HCT116 (cell line): ENCODE measurements at regions not wholly inside any gene's neighbourhood (a gene's known extent, or its start where the extent isn't known, plus 50 kb on each side); places are given as distances from the start of the nearest gene placed in this dataset.

Experiments used
- ATAC-seq: fragments of 200-7000 bp; cut with Tn5 transposase; 2 replicates; pipeline ENCODE4 v1.9.1; 2020; ENCODE audit warnings: mild to moderate bottlenecking, moderate library complexity
- BruUV-seq: library from RNA; stranded (reverse); fragments of 400-500 nt; replicated peaks from 2 replicates; lab custom pipeline; 2021; lab: Mats Ljungman, UMichigan
- CTCF ChIA-PET: fragments of 300-600 bp; sonication (Branson Sonifier 250); formaldehyde crosslinking; loops from one replicate; lab custom pipeline; 2021; ENCODE audit warnings: antibody characterized with exemption; lab: Charles Lee
- POLR2A ChIA-PET: fragments of 300-600, 350-600 bp; sonication (Branson Sonifier 250); formaldehyde crosslinking; loops from one replicate; lab custom pipeline; 2021; ENCODE audit warnings: antibody characterized with exemption; lab: Charles Lee
- RAD21 ChIA-PET, 2 experiments: fragments of 300-600 bp; sonication (Branson Sonifier 250); formaldehyde crosslinking; loops; one replicate each; lab custom pipeline; 2023; ENCODE audit warnings: low total read pairs in 2 of 2; ENCODE audit not compliant: uncharacterized antibody in 2 of 2, unreplicated experiment in 2 of 2, low non-redundant PET in 1 of 2; lab: Charles Lee
- DNase-seq: peaks from one replicate; pipeline ENCODE4 v3.0.0-alpha.2; 2010; ENCODE audit warnings: low read depth, low spot score
- H2AFZ ChIP-seq: fragments of 200-600 bp; shearing (Covaris generic), sonication (generic); 2 replicates; pipeline ENCODE4 v1.6.1; 2017; ENCODE audit warnings: low read depth, mixed run types, mixed read lengths, antibody characterized with exemption, low read length; ENCODE audit not compliant: poor library complexity, severe bottlenecking
- H3K27ac ChIP-seq: 2 replicates; pipeline ENCODE4 v1.5.1; 2012; ENCODE audit warnings: low read depth, low read length
- H3K27me3 ChIP-seq: fragments of 200-600 bp; sonication (generic); 2 replicates; pipeline ENCODE4 v1.6.1; 2016; ENCODE audit warnings: mixed run types, low read length, mixed read lengths; ENCODE audit not compliant: insufficient read depth
- H3K36me3 ChIP-seq, 2 experiments: fragments of 200-500 bp in 1 of 2; fragments of 200-600 bp in 1 of 2; sonication (Bioruptor generic) in 1 of 2; sonication (generic) in 1 of 2; 2 replicates each; pipeline versions ENCODE4 v1.5.1 to v1.6.1; 2014 to 2016; ENCODE audit warnings: low read length in 2 of 2, inconsistent platforms in 1 of 2, mixed read lengths in 1 of 2, mixed run types in 1 of 2; ENCODE audit not compliant: insufficient read depth in 2 of 2, control insufficient read depth in 1 of 2
- H3K4me1 ChIP-seq, 2 experiments: fragments of 200-600 bp in 1 of 2; sonication (generic) in 1 of 2; 2 replicates each; pipeline versions ENCODE4 v1.5.1 to v1.6.1; 2012 to 2017; ENCODE audit warnings: low read length in 2 of 2, inconsistent platforms in 1 of 2, mild to moderate bottlenecking in 1 of 2, mixed read lengths in 1 of 2, mixed run types in 1 of 2, moderate library complexity in 1 of 2; ENCODE audit not compliant: insufficient read depth in 2 of 2, control insufficient read depth in 1 of 2
- H3K4me2 ChIP-seq: fragments of 200-600 bp; sonication (generic); 2 replicates; pipeline ENCODE4 v1.6.1; 2017; ENCODE audit warnings: mixed run types, low read length, mixed read lengths
- H3K4me3 ChIP-seq, 2 experiments: fragments of 200-600 bp in 1 of 2; sonication (generic) in 1 of 2; replicated peaks in 1 of 2; 2 replicates each; pipeline ENCODE4 v1.5.1; 2011 to 2016; ENCODE audit warnings: low read length in 2 of 2, control low read depth in 1 of 2, low read depth in 1 of 2, mild to moderate bottlenecking in 1 of 2, mixed read lengths in 1 of 2, mixed run types in 1 of 2
- H3K79me2 ChIP-seq: fragments of 200-600 bp; sonication (generic); 2 replicates; pipeline ENCODE4 v1.6.1; 2017; ENCODE audit warnings: mild to moderate bottlenecking, mixed run types, low read length, moderate library complexity, mixed read lengths; ENCODE audit not compliant: insufficient read depth
- H3K9ac ChIP-seq: fragments of 200-600 bp; sonication (generic); 2 replicates; pipeline ENCODE4 v1.6.1; 2016; ENCODE audit warnings: low read length, mixed read lengths
- H3K9me2 ChIP-seq: fragments of 200-600 bp; sonication (generic), shearing (Covaris generic); 2 replicates; pipeline ENCODE4 v1.6.1; 2017; ENCODE audit warnings: mixed run types, mild to moderate bottlenecking, moderate library complexity; ENCODE audit not compliant: insufficient read depth
- H3K9me3 ChIP-seq, 2 experiments: fragments of 200-500 bp in 1 of 2; fragments of 200-600 bp in 1 of 2; sonication (Bioruptor generic) in 1 of 2; sonication (generic) in 1 of 2; 2 replicates each; pipeline ENCODE4 v1.6.1; 2014 to 2017; ENCODE audit warnings: low read length in 2 of 2, mixed read lengths in 2 of 2, inconsistent platforms in 1 of 2, low read depth in 1 of 2, mild to moderate bottlenecking in 1 of 2, mixed run types in 1 of 2, moderate library complexity in 1 of 2; ENCODE audit not compliant: control insufficient read depth in 1 of 2, insufficient read depth in 1 of 2
- H4K20me1 ChIP-seq: fragments of 200-600 bp; sonication (generic), shearing (Covaris generic); 2 replicates; pipeline ENCODE4 v1.6.1; 2017; ENCODE audit warnings: mixed run types, mild to moderate bottlenecking, moderate library complexity; ENCODE audit not compliant: insufficient read depth
- CBX3 ChIP-seq: IDR thresholded peaks from 2 replicates; pipeline ENCODE4 v1.6.1; 2012; ENCODE audit warnings: low read depth
- EZH2 ChIP-seq: fragments of 200-600 bp; sonication (generic); IDR thresholded peaks from 2 replicates; pipeline ENCODE4 v1.6.1; 2017; ENCODE audit warnings: antibody characterized with exemption, mixed run types
- FOSL1 ChIP-seq: IDR thresholded peaks from 2 replicates; pipeline ENCODE4 v1.6.1; 2012; ENCODE audit warnings: low read depth
- POLR2A ChIP-seq: IDR thresholded peaks from 2 replicates; pipeline ENCODE4 v1.7.0; 2011; ENCODE audit warnings: borderline replicate concordance; ENCODE audit not compliant: insufficient read depth, insufficient read length; ENCODE audit errors: extremely low read depth
- SIN3A ChIP-seq: IDR thresholded peaks from 2 replicates; pipeline ENCODE4 v1.6.1; 2012; ENCODE audit warnings: low read depth
- TCF7L2 ChIP-seq: IDR thresholded peaks from 2 replicates; pipeline ENCODE4 v1.7.0; 2011; ENCODE audit warnings: borderline replicate concordance, inconsistent platforms; ENCODE audit not compliant: insufficient read depth, insufficient read length; ENCODE audit errors: extremely low read depth
- ZFX ChIP-seq: fragments of 450-650 bp; IDR thresholded peaks from 2 replicates; pipeline ENCODE4 v1.6.1; 2017
- ZNF274 ChIP-seq: fragments of 200-500 bp; sonication (Bioruptor generic); IDR thresholded peaks from 2 replicates; pipeline ENCODE4 v1.6.1; 2014; ENCODE audit warnings: mild to moderate bottlenecking, low read depth, low read length, inconsistent platforms
- intact Hi-C: fragments of 100-400 bp; cut with micrococcal nuclease; formaldehyde crosslinking; loops from 2 replicates; pipeline ENCODE4 v1.10.0; 2022
- TF ChIP-seq, protein P1 (sequence below), 3 experiments: fragments of 200-600 bp in 1 of 3; sonication (generic) in 1 of 3; IDR thresholded peaks in 2 of 3; conservative IDR thresholded peaks in 1 of 3; 2 replicates each; pipeline ENCODE4 v1.5.1; 2012 to 2017; ENCODE audit warnings: low read depth in 2 of 3, low read length in 2 of 3, antibody characterized with exemption in 1 of 3, borderline replicate concordance in 1 of 3, control low read depth in 1 of 3, mild to moderate bottlenecking in 1 of 3, mixed read lengths in 1 of 3, mixed run types in 1 of 3, moderate library complexity in 1 of 3; ENCODE audit not compliant: insufficient read depth in 1 of 3
- TF ChIP-seq, protein P2 (sequence below): IDR thresholded peaks from 2 replicates; pipeline ENCODE4 v1.6.1; 2012
- TF ChIP-seq, protein P3 (sequence below): IDR thresholded peaks from 2 replicates; pipeline ENCODE4 v1.6.1; 2012

DNA sequence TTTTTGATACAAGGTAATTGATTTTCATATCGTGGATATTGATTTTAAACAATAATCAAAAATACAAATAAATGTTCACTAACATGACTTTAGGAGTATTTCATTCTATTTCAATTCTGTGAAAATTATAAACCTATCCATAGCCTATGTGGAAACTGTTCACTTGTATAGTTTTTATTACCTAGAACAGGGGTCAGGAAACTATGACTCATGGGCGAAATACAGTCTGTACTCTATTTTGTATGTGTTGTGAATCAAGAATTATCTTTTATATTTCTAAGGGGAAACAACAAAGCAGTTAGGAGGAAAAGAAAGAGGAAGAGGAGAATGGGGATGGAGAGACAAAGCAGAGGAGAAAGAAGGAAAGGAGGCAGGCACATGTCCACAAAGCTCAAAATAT lies 181.7 kb upstream of the VRK2 start:
- H3K9me3 ChIP-seq = no peaks in the 10 kb centered on the region
- intact Hi-C loops = no loop called here
- TF ChIP-seq EZH2 (no peak), POLR2A (no peak), TCF7L2 (no peak), CBX3 (no peak), FOSL1 (no peak)
- TF ChIP-seq, protein P1, sequence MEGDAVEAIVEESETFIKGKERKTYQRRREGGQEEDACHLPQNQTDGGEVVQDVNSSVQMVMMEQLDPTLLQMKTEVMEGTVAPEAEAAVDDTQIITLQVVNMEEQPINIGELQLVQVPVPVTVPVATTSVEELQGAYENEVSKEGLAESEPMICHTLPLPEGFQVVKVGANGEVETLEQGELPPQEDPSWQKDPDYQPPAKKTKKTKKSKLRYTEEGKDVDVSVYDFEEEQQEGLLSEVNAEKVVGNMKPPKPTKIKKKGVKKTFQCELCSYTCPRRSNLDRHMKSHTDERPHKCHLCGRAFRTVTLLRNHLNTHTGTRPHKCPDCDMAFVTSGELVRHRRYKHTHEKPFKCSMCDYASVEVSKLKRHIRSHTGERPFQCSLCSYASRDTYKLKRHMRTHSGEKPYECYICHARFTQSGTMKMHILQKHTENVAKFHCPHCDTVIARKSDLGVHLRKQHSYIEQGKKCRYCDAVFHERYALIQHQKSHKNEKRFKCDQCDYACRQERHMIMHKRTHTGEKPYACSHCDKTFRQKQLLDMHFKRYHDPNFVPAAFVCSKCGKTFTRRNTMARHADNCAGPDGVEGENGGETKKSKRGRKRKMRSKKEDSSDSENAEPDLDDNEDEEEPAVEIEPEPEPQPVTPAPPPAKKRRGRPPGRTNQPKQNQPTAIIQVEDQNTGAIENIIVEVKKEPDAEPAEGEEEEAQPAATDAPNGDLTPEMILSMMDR (IDR thresholded peaks at IDR 0.05 in 2 of 3, conservative IDR thresholded peaks at IDR 0.05 in 1 of 3; ENCODE audit: borderline replicate concordance in 1 of 3, insufficient read depth in 1 of 3, low read depth in 2 of 3, low read length in 2 of 3) = no peak
- TF ChIP-seq, protein P2, sequence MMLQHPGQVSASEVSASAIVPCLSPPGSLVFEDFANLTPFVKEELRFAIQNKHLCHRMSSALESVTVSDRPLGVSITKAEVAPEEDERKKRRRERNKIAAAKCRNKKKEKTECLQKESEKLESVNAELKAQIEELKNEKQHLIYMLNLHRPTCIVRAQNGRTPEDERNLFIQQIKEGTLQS = no peak
- TF ChIP-seq, protein P3, sequence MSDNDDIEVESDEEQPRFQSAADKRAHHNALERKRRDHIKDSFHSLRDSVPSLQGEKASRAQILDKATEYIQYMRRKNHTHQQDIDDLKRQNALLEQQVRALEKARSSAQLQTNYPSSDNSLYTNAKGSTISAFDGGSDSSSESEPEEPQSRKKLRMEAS = no peak
- TF ChIP-seq, all 23 proteins: peak for 0
- Histone ChIP-seq H3K9ac (no peak overlapping the region), H3K4me2 (no peak overlapping the region), H3K27ac (no peak overlapping the region), H3K4me3 (no peak overlapping the region), H2AFZ (no peak overlapping the region), H3K4me1 (no peaks in the 10 kb centered on the region; a peak in 1 of 4 replicates), H4K20me1 (no peaks in the 10 kb centered on the region), H3K79me2 (no peaks in the 10 kb centered on the region), H3K9me2 (no peaks in the 10 kb centered on the region), H3K36me3 (no peaks in the 10 kb centered on the region), H3K27me3 (no peaks in the 10 kb centered on the region)
- no peak for ATAC-seq
- POLR2A ChIA-PET = no interaction called here
- no TSS peak for BruUV-seq
- no peak for DNase-seq
- RAD21 ChIA-PET = no interaction called here
- CTCF ChIA-PET = no interaction called here

DNA sequence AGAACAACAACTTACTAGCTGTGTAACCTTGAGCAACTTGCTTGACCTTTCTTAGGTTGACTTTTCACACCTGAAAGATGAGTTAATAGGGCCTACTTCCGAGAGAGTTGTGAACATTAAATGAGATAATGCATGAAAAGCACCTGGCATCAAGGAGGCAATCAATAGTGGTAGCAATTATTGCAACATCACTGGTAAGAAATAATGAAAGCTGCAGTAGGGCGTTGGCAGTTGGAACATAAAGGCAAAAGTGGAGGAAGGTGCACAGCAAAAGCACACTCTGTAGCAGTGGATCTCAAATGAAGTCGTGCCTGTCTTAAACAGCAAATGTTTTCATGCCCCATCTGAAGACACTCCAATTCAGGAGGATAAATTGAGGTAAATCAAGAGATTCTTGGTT lies 178.9 kb upstream of the VRK2 start:
- ATAC-seq (no peak), DNase-seq (no peak)
- POLR2A ChIA-PET = no interaction called here
- RAD21 ChIA-PET = no interaction called here
- Histone ChIP-seq H3K9ac (no peak overlapping the region), H3K9me2 (no peaks in the 10 kb centered on the region), H3K4me3 (no peak overlapping the region), H3K36me3 (no peaks in the 10 kb centered on the region), H4K20me1 (no peaks in the 10 kb centered on the region), H2AFZ (no peak overlapping the region), H3K27ac (no peak overlapping the region), H3K4me1 (no peaks in the 10 kb centered on the region), H3K27me3 (no peaks in the 10 kb centered on the region), H3K9me3 (no peaks in the 10 kb centered on the region), H3K4me2 (no peak overlapping the region), H3K79me2 (no peaks in the 10 kb centered on the region)
- CTCF ChIA-PET = no interaction called here
- intact Hi-C loops = no loop called here
- TF ChIP-seq ZFX (no peak), EZH2 (no peak), ZNF274 (no peak), FOSL1 (no peak), SIN3A (no peak)
- TF ChIP-seq, protein P3 = no peak
- no TSS peak for BruUV-seq
